ENCODE measurements at regions not wholly inside any gene's neighbourhood (a gene's known extent, or its start where the extent isn't known, plus 50 kb on each side); places are given as distances from the start of the nearest gene placed in this dataset.

DNA sequence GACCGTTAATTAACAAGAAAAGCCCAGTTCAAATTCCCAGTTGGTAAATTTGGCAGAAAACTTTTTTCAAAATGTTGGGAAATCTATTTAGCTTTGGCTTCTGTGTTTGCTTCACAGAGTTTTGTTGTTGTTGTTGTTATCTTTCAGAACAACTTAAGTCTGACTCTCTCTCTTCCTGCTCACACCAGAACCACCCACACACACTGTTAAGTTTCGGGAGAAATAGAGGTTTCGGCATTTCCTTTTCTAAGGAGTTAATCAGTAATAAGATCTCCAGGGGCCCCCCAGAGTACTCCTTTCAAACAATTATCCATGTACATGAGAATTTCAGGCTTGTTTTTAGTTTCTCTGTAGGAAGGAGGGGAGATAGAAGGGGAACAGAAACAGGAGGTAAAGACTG lies 106.2 kb upstream of the PTCHD1 start:
- Histone ChIP-seq H3F3A (ENCODE audit: insufficient read depth, low read length) (no peaks in the 10 kb centered on the region), H3K9me2 (ENCODE audit: low read depth, low read length) (no peaks in the 10 kb centered on the region), H3K9me3 (ENCODE audit: low read length) (no peaks in the 10 kb centered on the region), H3K79me2 (ENCODE audit: insufficient read depth, low read length) (no peaks in the 10 kb centered on the region), H3K4me2 (ENCODE audit: low read length) (no peak overlapping the region), H3K4me1 (ENCODE audit: insufficient read depth, low read length, severe bottlenecking) (no peaks in the 10 kb centered on the region), H3K27ac (ENCODE audit: low read depth, low read length, poor library complexity, severe bottlenecking) (no peak overlapping the region), H3K9ac (ENCODE audit: low read length) (no peak overlapping the region), H3K36me3 (ENCODE audit: insufficient read depth, low read length) (no peaks in the 10 kb centered on the region), H3K27me3 (ENCODE audit: insufficient read depth, low read length) (no peaks in the 10 kb centered on the region), H2AFZ (ENCODE audit: low read length) (no peak overlapping the region), H3K4me3 (ENCODE audit: low read depth, low read length, poor library complexity, severe bottlenecking) (no peak overlapping the region), H4K20me1 (ENCODE audit: insufficient read depth, low read length) (no peaks in the 10 kb centered on the region)
- TF ChIP-seq EZH2 (IDR thresholded peaks at IDR 0.05; ENCODE audit: borderline replicate concordance, low read length): no peak
- TF ChIP-seq, protein P1, sequence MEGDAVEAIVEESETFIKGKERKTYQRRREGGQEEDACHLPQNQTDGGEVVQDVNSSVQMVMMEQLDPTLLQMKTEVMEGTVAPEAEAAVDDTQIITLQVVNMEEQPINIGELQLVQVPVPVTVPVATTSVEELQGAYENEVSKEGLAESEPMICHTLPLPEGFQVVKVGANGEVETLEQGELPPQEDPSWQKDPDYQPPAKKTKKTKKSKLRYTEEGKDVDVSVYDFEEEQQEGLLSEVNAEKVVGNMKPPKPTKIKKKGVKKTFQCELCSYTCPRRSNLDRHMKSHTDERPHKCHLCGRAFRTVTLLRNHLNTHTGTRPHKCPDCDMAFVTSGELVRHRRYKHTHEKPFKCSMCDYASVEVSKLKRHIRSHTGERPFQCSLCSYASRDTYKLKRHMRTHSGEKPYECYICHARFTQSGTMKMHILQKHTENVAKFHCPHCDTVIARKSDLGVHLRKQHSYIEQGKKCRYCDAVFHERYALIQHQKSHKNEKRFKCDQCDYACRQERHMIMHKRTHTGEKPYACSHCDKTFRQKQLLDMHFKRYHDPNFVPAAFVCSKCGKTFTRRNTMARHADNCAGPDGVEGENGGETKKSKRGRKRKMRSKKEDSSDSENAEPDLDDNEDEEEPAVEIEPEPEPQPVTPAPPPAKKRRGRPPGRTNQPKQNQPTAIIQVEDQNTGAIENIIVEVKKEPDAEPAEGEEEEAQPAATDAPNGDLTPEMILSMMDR (IDR thresholded peaks at IDR 0.05; ENCODE audit: low read length): no peak

DNA sequence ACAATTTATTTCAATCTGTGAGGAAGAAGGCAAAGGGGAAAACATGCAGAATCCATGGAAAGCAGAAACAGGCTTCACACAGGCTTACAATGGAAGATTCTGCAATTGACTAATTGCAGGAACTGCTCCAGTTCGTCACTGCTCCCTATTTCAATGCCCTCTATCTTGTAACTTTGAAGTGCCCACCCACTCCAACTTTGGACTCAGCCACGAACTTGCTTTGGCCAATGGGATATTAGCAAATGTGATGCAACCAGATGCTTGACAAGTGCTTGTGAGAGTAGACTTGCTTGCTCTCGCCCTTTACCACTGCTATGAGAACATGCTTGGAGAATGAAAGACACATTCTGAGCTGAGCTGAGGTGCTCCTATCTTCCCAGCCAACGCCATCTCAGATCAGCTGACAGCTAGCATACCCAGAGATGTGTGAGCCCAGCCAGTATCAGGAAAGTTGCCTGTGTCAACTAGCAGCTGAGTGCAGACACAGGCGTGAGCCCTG lies 105.7 kb upstream of the PTCHD1 start:
- H3K4me3 ChIP-seq (ENCODE audit: low read depth, low read length, poor library complexity, severe bottlenecking): no peak overlapping the region
- no peaks in the 10 kb centered on the region for H3K4me1 ChIP-seq (ENCODE audit: insufficient read depth, low read length, severe bottlenecking)
- H3K27ac ChIP-seq (ENCODE audit: low read depth, low read length, poor library complexity, severe bottlenecking): no peak overlapping the region
- H3K4me2 ChIP-seq (ENCODE audit: low read length): no peak overlapping the region
- no peaks in the 10 kb centered on the region for H3K36me3 ChIP-seq (ENCODE audit: insufficient read depth, low read length)
- no peaks in the 10 kb centered on the region for H3K9me3 ChIP-seq (ENCODE audit: low read length)
- TF ChIP-seq EZH2 (IDR thresholded peaks at IDR 0.05; ENCODE audit: borderline replicate concordance, low read length): no peak
- TF ChIP-seq, protein P1 (IDR thresholded peaks at IDR 0.05; ENCODE audit: low read length): no peak
- H2AFZ ChIP-seq (ENCODE audit: low read length): no peak overlapping the region
- H3F3A ChIP-seq (ENCODE audit: insufficient read depth, low read length): no peaks in the 10 kb centered on the region
- H3K79me2 ChIP-seq (ENCODE audit: insufficient read depth, low read length): no peaks in the 10 kb centered on the region
- H3K27me3 ChIP-seq (ENCODE audit: insufficient read depth, low read length): no peaks in the 10 kb centered on the region
- H3K9me2 ChIP-seq (ENCODE audit: low read depth, low read length): no peaks in the 10 kb centered on the region
- no peak overlapping the region for H3K9ac ChIP-seq (ENCODE audit: low read length)
- H4K20me1 ChIP-seq (ENCODE audit: insufficient read depth, low read length): no peaks in the 10 kb centered on the region

DNA sequence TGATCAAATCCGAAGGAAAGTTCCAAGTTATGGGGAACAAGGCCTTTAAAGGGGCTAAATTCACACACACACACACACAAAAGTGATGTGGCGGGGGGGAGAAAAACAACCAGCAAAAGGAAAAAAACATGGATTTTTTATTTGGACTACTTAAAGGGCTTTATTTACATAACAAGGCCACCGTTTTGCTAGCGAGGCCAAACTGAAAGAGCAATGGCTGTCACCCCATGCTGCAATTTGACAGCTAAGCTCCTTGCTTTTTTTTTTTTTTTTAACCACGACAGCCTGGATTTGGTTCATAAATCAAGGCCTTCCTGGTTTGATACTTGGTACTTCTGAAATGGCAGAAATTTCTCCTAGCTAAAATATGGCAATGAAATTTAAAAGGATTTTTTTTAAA lies 99.6 kb upstream of the PTCHD1 start:
- Histone ChIP-seq H3K9ac (ENCODE audit: low read length) (no peak overlapping the region), H3K27ac (ENCODE audit: low read depth, low read length, poor library complexity, severe bottlenecking) (no peak overlapping the region), H3K4me3 (ENCODE audit: low read depth, low read length, poor library complexity, severe bottlenecking) (no peak overlapping the region), H3K9me2 (ENCODE audit: low read depth, low read length) (no peaks in the 10 kb centered on the region), H3K9me3 (ENCODE audit: low read length) (no peaks in the 10 kb centered on the region), H2AFZ (ENCODE audit: low read length) (no peak overlapping the region), H3K4me2 (ENCODE audit: low read length) (no peak overlapping the region), H3K79me2 (ENCODE audit: insufficient read depth, low read length) (no peaks in the 10 kb centered on the region), H3K27me3 (ENCODE audit: insufficient read depth, low read length) (no peaks in the 10 kb centered on the region), H3K4me1 (ENCODE audit: insufficient read depth, low read length, severe bottlenecking) (no peaks in the 10 kb centered on the region), H3F3A (ENCODE audit: insufficient read depth, low read length) (no peaks in the 10 kb centered on the region), H4K20me1 (ENCODE audit: insufficient read depth, low read length) (no peaks in the 10 kb centered on the region), H3K36me3 (ENCODE audit: insufficient read depth, low read length) (no peaks in the 10 kb centered on the region)
- TF ChIP-seq, protein P1 (IDR thresholded peaks at IDR 0.05; ENCODE audit: low read length): no peak

Data from OCI-LY1 (cell line).